ENCODE measurements at regions not wholly inside any gene's neighbourhood (a gene's known extent, or its start where the extent isn't known, plus 50 kb on each side); places are given as distances from the start of the nearest gene placed in this dataset.

GRCh38 chr1:99516141-99516540, 129.8 kb upstream of the PALMD start (continued):
- TF ChIP-seq NFE2L1 (CRISPR knock-in tag; IDR thresholded peaks at IDR 0.05; ENCODE audit: borderline replicate concordance): no peak
- TF ChIP-seq RORA (CRISPR knock-in tag; IDR thresholded peaks at IDR 0.05): no peak
- TF ChIP-seq KLF12 (CRISPR knock-in tag; IDR thresholded peaks at IDR 0.05; ENCODE audit: borderline replicate concordance): no peak

- H3K9ac ChIP-seq (ENCODE audit: insufficient read depth, low read depth, low read length): no peak overlapping the region
- no peaks in the 10 kb centered on the region; a peak in 1 of 5 replicates for H3K27me3 ChIP-seq (ENCODE audit: control insufficient read depth in 1 of 2, insufficient read depth in 2 of 2, low read length in 2 of 2)
- TF ChIP-seq DR1 (CRISPR knock-in tag; IDR thresholded peaks at IDR 0.05) (no peak), SAFB2 (CRISPR knock-in tag; IDR thresholded peaks at IDR 0.05; ENCODE audit: borderline replicate concordance, low read depth) (no peak), ZNF317 (CRISPR knock-in tag; IDR thresholded peaks at IDR 0.05) (peak; percentile 79; the same call in 1 of the 2 replicates), SNAPC2 (CRISPR knock-in tag; IDR thresholded peaks at IDR 0.05) (no peak)
- intact Hi-C loops (cut with micrococcal nuclease; ENCODE audit: unreplicated experiment): no loop called here
- no peak for DNase-seq (ENCODE audit: low spot score)
- H3K4me2 ChIP-seq (ENCODE audit: low read depth, low read length): no peak overlapping the region
- CTCF ChIA-PET (ENCODE audit: low intra/inter-chr PET ratio, low total read pairs): no interaction called here
- H2AFZ ChIP-seq (ENCODE audit: low read length): no peak overlapping the region
- no peak overlapping the region for H3K4me3 ChIP-seq (replicated peaks in 1 of 3; ENCODE audit: insufficient read depth in 1 of 3, low read depth in 2 of 3, low read length in 3 of 3)
- no peaks in the 10 kb centered on the region for H4K20me1 ChIP-seq (ENCODE audit: insufficient read depth, low read length)
- no peaks in the 10 kb centered on the region for H3K36me3 ChIP-seq (replicated peaks in 1 of 2; ENCODE audit: control insufficient read depth in 1 of 2, insufficient read depth in 2 of 2, low read length in 2 of 2)
- POLR2A ChIA-PET: no interaction called here
- in situ Hi-C loops (cut with HindIII; ENCODE audit: extremely low pct_ligation_motif_present, low pct_unique_long_range_greater_than_20kb): no loop called here
- no peak for FAIRE-seq
- H3K4me1 ChIP-seq (ENCODE audit: insufficient read depth, low read length): 0 out of 2 replicates have a peak, but pooled peaks cover 3% of the 10 kb centered on the region
- BruUV-seq (replicated peaks): no TSS peak
- H3K79me2 ChIP-seq (ENCODE audit: insufficient read depth, low read length): no peaks in the 10 kb centered on the region
- H3K27ac ChIP-seq (ENCODE audit: extremely low read length, insufficient read depth, low read length): no peak overlapping the region
- H3K9me3 ChIP-seq (ENCODE audit: low read length): no peaks in the 10 kb centered on the region
- no peak for ATAC-seq
These were observed 125.8 kb upstream of the PALMD start for GRCh38 chr1:99520121-99520520.

GRCh38 chr1:99525331-99525730, 120.6 kb upstream of the PALMD start:
- WGBS (ENCODE audit: low lambda C conversion rate): 17% methylated on average over 1 of the region's 1 CpG
- in situ Hi-C loops (cut with HindIII; ENCODE audit: extremely low pct_ligation_motif_present, low pct_unique_long_range_greater_than_20kb) (no loop called here), intact Hi-C loops (cut with micrococcal nuclease; ENCODE audit: unreplicated experiment) (loop anchor here (2.0 kb wide), 1 partner anchor 345 kb away; no protein-coding TSS in a partner anchor)
- no TSS peak for BruUV-seq (replicated peaks)
- FAIRE-seq (no peak), ATAC-seq (no peak), DNase-seq (ENCODE audit: low spot score) (no peak)
- Histone ChIP-seq H3K27ac (ENCODE audit: extremely low read length, insufficient read depth, low read length) (no peak overlapping the region), H3K79me2 (ENCODE audit: insufficient read depth, low read length) (no peaks in the 10 kb centered on the region), H4K20me1 (ENCODE audit: insufficient read depth, low read length) (no peaks in the 10 kb centered on the region), H3K9ac (ENCODE audit: insufficient read depth, low read depth, low read length) (no peak overlapping the region), H2AFZ (ENCODE audit: low read length) (no peak overlapping the region), H3K4me2 (ENCODE audit: low read depth, low read length) (no peak overlapping the region), H3K4me3 (replicated peaks in 1 of 3; ENCODE audit: insufficient read depth in 1 of 3, low read depth in 2 of 3, low read length in 3 of 3) (no peak overlapping the region), H3K4me1 (ENCODE audit: insufficient read depth, low read length) (0 out of 2 replicates have a peak, but pooled peaks cover 7% of the 10 kb centered on the region), H3K27me3 (ENCODE audit: control insufficient read depth in 1 of 2, insufficient read depth in 2 of 2, low read length in 2 of 2) (no peaks in the 10 kb centered on the region), H3K9me3 (ENCODE audit: low read length) (no peaks in the 10 kb centered on the region), H3K36me3 (replicated peaks in 1 of 2; ENCODE audit: control insufficient read depth in 1 of 2, insufficient read depth in 2 of 2, low read length in 2 of 2) (no peaks in the 10 kb centered on the region)
- POLR2A ChIA-PET: no interaction called here
- CTCF ChIA-PET (ENCODE audit: low intra/inter-chr PET ratio, low total read pairs): no interaction called here
- TF ChIP-seq ZNF337 (CRISPR knock-in tag; IDR thresholded peaks at IDR 0.05; ENCODE audit: borderline replicate concordance, low read depth): no peak
- no peak for TF ChIP-seq ZNF652 (CRISPR knock-in tag; IDR thresholded peaks at IDR 0.05; ENCODE audit: borderline replicate concordance, low read depth)
- no peak for TF ChIP-seq ZBTB25 (CRISPR knock-in tag; IDR thresholded peaks at IDR 0.05)
- TF ChIP-seq RFXANK (CRISPR knock-in tag; IDR thresholded peaks at IDR 0.05): no peak
- TF ChIP-seq TCF7L2 (IDR thresholded peaks at IDR 0.05; ENCODE audit: low read depth, low read length): no peak
- no peak for TF ChIP-seq ARID5B (CRISPR knock-in tag; IDR thresholded peaks at IDR 0.05)
- TF ChIP-seq ZNF724P (CRISPR knock-in tag; IDR thresholded peaks at IDR 0.05; ENCODE audit: borderline replicate concordance): no peak
- no peak for TF ChIP-seq ADNP (CRISPR knock-in tag; IDR thresholded peaks at IDR 0.05)
